Frontal cortex (tissue), 3 donors: ENCODE measurements at regions not wholly inside any gene's neighbourhood (a gene's known extent, or its start where the extent isn't known, plus 50 kb on each side); places are given as distances from the start of the nearest gene placed in this dataset.
"Not testable (repeated sequence)": the region's sequence is repeated elsewhere in the genome, so short reads cannot be mapped to it uniquely, and the experiment has no call there.

Experiments used
- DNase-seq, 2 donors: peaks; one replicate each; pipeline ENCODE4 v3.0.0; 2012; ENCODE audit warnings: low spot score in 2 of 2
- FAIRE-seq: peaks from 2 replicates; lab custom pipeline; 2012; peaks lifted over from hg19 to GRCh38; lab: Jason Lieb, UNC
- donor health status: control.
- donor health status: control.
- donor health status: control.

- DNase-seq (no peak), FAIRE-seq (no peak)
These were observed 132.8 kb upstream of the GOT2 start for GRCh38 chr16:58866935-58867334.

DNA sequence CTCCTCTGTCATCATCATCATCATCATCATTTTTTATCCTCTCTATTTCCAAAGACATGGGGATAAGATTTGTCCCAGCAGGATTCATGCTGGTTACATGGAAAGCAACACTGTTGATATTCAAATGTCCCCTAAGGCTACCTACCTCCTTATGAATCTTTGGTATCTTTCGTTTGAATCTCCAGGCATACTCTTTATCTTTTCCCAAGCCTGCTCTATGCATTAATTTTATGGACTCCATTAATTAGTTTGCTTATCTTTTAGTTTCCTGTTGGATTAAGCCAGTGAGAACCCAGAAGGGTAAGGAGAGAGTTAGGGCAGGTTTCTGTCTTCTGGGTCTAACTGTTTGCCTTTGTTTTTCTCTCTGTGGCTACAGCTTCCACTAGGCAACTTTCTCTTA lies 129.6 kb upstream of the GOT2 start:
- DNase-seq (no peak), FAIRE-seq (no peak)

DNA sequence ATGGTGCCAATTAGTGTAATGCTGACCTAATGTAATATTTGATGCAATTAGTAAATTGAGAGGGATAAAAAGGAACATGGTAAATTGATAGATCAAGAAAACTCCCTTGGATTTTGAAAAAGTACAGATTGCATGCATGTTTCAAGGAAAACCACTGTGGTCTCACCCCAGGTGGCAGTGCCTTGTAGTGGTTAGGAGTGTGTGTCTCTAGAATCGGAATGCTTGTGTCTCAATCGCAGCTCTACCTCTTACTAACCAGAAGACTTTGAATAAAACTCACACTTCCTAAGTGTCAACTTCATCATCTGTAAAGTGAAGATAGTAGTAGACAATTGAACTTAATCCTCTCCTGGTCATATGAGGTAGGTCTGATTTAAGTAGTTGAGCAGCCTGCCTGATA lies 128.9 kb upstream of the GOT2 start:
- no peak for DNase-seq
- no peak for FAIRE-seq

DNA sequence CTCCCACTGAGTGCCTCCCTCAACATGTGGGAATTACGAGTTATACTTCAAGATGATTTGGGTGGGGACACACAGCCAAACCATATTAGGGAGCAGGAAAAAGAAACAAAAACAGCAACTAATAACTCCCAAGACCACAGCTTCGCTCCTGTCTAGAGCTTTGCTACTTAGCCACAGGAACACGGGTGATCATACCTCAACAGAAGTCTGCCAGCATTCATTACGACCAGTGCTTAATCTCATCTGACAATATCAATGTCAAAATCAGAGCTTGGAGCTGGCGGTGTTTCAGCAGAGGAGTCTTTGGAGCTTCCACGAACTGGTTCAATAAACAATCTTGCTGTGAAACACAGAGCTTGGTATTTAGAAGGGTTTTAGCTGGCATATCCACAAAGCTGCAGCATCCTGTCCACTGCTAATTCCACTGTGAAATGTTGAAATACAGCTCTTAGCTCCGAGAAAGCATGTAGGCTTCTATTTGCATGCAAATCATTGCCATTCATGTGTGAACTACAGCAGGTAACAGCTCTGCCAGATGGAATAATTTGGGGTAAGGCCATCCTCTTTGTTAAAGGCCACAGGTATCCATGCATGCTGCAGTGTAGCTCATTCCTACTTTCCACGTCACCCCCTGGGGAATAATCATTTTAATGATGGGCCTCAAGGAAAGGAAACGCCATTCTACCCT lies 128.4 kb upstream of the GOT2 start:
- FAIRE-seq (no peak), DNase-seq (no peak)

DNA sequence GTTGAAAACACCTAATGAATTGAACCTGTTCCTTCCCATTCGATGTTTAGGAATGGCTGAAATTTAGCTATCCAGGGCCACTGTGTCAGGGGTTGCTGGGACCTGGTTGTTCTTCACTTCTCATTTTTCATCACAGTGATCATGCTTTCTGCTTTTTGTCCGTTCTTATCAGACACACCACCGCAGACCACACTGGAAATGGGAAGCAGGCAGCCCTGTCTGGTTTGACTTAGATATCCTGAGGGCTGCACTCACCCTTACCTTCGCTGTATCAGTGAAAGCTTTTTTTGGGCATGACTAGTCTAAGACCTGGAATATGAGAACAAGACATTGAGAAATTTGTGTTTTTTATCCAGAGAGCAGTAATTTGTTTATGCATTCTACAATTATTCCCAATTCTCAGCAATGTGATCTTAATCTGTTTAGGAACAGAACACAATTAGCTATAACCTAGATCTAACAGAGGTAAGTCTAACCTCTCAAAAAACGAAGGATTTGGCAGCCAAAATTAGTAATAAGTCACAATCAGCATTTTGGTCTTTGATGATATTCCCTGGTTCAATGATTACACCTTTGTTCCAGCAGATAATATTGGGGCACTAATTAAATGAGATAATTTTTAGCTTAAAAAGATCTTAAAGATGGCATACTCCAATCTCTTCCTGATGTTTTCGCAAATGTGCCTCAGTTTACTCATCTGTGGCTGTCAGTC lies 126.0 kb upstream of the GOT2 start:
- DNase-seq, result no peak
- FAIRE-seq, result no peak

- not testable (repeated sequence) for DNase-seq, FAIRE-seq
These were observed 124.5 kb upstream of the GOT2 start for GRCh38 chr16:58858577-58858976.

GRCh38 chr16:58855291-58855863 lies 121.3 kb upstream of the GOT2 start:
- FAIRE-seq (no peak), DNase-seq (no peak)

GRCh38 chr16:58853854-58854791 lies 120.0 kb upstream of the GOT2 start:
- no peak for FAIRE-seq
- no peak for DNase-seq

DNA sequence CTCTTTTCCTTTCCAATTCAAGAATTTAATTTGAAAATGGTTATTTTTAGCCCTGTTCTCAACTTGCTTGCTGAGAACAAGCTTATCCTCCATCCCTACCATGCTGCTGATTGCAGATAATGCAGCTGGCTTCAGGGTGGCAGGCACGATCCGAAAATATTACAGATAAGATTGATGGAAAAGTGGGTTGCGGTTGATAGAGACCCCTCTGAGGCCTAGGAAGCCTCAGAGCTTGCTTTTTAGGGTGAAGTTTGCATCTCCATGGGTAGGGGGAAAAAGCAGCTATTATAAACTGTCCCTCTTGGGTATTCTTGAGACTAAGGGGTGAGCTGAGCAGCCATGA lies 116.5 kb upstream of the GOT2 start:
- FAIRE-seq, result no peak
- no peak for DNase-seq

DNA sequence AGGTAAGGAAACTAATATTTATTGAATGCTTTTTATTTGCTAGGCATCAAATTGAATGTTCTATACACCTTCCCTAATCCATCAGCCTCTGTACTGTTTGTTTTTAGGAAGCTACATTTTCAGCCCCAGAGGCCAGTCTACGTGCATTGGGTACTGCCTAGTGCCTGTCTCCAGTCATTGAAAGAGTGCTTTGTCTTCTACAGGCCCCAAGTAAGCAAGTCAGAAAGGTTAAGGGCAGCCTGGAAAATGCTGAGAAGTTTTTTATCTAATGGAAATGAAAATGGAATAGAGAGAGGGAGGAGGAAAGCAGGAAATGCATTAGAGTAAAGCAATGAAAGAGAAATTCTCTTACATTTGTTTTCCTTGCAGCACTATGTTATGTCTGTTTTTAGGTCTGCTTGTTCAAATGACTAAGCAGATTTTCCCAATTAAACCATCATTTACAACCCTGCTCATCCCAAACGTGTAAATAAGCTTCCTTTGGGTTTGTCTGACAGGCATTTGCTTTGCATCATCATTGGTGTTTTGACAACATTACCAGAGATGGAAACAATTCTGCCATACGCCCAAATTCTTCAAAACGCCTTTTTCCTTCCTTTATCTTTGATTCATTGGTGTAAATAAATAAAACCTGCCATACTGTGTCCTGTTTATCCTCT lies 116.0 kb upstream of the GOT2 start:
- no peak for FAIRE-seq

GRCh38 chr16:58848662-58849002 lies 114.5 kb upstream of the GOT2 start:
- DNase-seq (no peak), FAIRE-seq (no peak)

More for the DNA sequence above, 116.0 kb upstream of the GOT2 start:
- DNase-seq, result no peak

DNA sequence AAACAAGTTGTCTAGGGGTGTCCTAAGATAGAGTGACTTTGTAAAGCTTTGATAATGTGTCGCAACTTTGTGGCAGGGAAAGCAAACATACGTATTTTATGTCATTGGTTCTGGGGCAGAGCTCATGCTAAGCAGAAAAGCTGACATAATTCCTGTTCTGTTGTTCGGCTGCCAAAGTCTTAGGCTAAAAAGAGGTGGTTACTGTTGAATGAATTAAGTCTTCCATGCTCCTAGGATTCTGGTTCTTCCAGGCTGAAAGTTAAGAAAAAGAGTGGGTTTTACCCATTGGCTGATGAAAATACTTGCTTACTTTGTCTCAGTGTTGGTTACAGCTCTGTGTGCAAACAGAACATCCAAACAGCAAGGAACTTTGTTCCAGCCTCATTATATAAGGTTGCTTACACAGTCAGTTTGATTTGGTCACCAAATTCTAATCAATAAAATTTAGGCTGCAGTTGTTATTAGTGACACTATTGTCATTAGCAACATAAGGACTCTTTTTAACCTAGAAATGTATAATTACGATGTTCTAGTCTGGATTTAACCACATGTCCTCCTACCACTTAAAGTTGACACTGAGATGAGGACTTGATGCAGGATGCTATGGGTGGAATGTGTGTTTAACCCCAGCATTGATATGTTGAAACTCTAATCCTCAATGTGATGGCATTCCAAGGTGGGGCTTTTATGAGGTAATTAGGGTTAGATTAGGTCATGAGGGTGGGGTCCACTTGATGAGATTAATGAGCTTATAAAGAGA lies 114.0 kb upstream of the GOT2 start:
- FAIRE-seq, result no peak
- no peak for DNase-seq

- not testable (repeated sequence) for DNase-seq, FAIRE-seq
These were observed 112.1 kb upstream of the GOT2 start for GRCh38 chr16:58846226-58846625.

DNA sequence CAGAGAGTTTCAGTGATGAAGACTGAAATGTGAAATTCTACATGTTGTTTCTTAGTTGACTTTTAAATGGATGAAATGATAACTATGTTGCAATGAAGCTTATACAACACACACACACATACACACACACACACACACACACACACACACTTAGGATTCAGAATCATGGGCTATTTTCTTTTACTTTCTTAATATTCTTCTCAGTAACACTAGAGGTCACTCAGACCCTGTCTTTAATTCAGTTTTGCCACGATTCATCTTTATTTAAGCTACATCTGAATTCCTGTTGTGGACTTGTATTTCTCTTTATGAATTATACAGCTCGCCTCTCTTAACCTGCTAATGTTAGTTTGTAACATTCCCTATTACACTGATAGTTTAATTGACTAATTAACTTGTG lies 109.6 kb upstream of the GOT2 start:
- DNase-seq (peak; percentile 31 to 53), FAIRE-seq (no peak)

DNA sequence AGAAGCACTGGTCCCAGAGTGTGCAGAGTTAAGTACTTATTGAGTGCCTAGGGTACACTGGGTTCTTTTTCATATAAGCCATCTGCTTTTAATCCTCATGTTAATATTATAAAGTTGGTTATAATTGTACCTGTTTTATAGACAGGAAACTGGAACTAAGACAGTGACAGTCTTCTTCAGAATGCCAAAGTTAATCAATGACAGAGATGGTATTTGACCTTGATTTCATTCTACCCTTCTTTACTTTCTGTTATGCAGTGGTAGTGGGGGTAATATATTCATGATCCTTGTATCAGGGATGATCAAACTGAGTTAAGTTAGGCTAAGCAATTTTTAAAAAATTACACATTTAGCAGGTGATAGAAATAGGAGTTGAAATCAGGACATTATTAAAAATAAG lies 108.6 kb upstream of the GOT2 start:
- FAIRE-seq, result no peak
- no peak for DNase-seq

GRCh38 chr16:58842156-58842555 lies 108.0 kb upstream of the GOT2 start:
- DNase-seq (no peak), FAIRE-seq (no peak)

DNA sequence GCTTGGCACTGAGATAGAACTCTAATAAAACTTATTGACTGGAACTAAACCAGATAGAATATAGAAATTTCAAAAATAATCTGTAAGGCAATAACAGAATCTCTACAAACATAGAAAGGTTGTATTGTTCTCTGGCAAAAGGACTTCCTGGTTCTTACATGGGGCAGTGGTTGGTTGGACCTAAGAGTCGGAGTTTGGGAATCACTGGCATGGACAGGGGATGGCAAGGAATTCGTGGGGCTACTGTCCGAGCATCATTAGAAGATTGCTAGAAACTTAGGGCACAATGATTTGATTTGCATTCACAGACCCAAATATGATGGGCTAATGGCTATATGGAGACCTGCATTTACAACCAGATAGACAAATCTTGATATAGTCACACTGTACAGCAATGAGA lies 103.8 kb upstream of the GOT2 start:
- no peak for DNase-seq
- FAIRE-seq, result no peak

DNA sequence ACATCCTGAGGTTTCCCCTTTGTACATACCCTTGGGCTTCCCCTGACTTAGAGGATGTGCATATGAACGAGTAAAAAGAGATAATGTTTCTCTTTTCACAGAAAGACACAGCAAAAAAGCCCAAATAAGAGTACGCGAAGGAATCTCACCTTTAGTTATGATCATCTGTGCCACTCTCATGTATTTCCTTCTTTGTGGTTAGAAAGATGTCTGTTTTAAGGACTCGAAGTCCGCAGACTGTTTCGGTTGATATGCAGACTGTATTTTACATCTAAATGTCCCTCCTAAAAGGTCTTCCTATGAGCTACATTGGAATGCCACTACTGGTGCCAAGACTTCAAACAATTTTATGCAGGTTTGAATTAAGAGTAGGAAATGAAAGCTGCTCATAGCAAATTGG lies 102.3 kb upstream of the GOT2 start:
- DNase-seq (no peak), FAIRE-seq (no peak)

- no peak for FAIRE-seq
- DNase-seq, result no peak
These were observed 98.3 kb upstream of the GOT2 start for GRCh38 chr16:58832386-58832895.
